Anterior cingulate cortex (tissue), 58 donors: ENCODE measurements at regions not wholly inside any gene's neighbourhood (a gene's known extent, or its start where the extent isn't known, plus 50 kb on each side); places are given as distances from the start of the nearest gene placed in this dataset.
"Not testable (repeated sequence)": the region's sequence is repeated elsewhere in the genome, so short reads cannot be mapped to it uniquely, and the experiment has no call there.

Experiments
- DNase-seq, 58 donors: peaks; one replicate each; lab custom pipeline; 2025; lab: John Stamatoyannopoulos, UW

- no peak for DNase-seq
These were observed 221.6 kb upstream of the SPANXN4 start for GRCh38 chrX:142804085-142804484.

- DNase-seq: no peak
These were observed 206.3 kb upstream of the SPANXN4 start for GRCh38 chrX:142819461-142819860.

- DNase-seq: no peak
These were observed 197.6 kb upstream of the SPANXN4 start for GRCh38 chrX:142828129-142828528.

- DNase-seq: no peak
These were observed 193.7 kb upstream of the SPANXN4 start for GRCh38 chrX:142831961-142832530.

- DNase-seq: no peak
These were observed 170.8 kb upstream of the SPANXN4 start for GRCh38 chrX:142854970-142855369.

GRCh38 chrX:142860944-142861343 lies 164.8 kb upstream of the SPANXN4 start:
- DNase-seq: no peak

GRCh38 chrX:142861557-142861956 lies 164.2 kb upstream of the SPANXN4 start:
- no peak for DNase-seq

GRCh38 chrX:142866247-142866646 lies 159.5 kb upstream of the SPANXN4 start:
- not testable (repeated sequence) for DNase-seq

- DNase-seq: no peak
These were observed 152.5 kb upstream of the SPANXN4 start for GRCh38 chrX:142873214-142873613.

GRCh38 chrX:142884881-142885280 lies 140.8 kb upstream of the SPANXN4 start:
- no peak for DNase-seq

GRCh38 chrX:142891046-142891445 lies 134.7 kb upstream of the SPANXN4 start:
- no peak for DNase-seq

- no peak for DNase-seq
These were observed 127.6 kb upstream of the SPANXN4 start for GRCh38 chrX:142898164-142898563.

- peak in 2 of 58 donors; percentile 2 to 7 for DNase-seq
These were observed 102.5 kb upstream of the SPANXN4 start for GRCh38 chrX:142923201-142923600.

GRCh38 chrX:142938793-142939192 lies 86.9 kb upstream of the SPANXN4 start:
- DNase-seq: no peak

- not testable (repeated sequence) for DNase-seq
These were observed 53.5 kb upstream of the SPANXN4 start for GRCh38 chrX:142972147-142972809.
